ENCODE measurements at regions not wholly inside any gene's neighbourhood (a gene's known extent, or its start where the extent isn't known, plus 50 kb on each side); places are given as distances from the start of the nearest gene placed in this dataset.

- WGBS, 2 donors = 73 to 82% methylated on average over 6 of the region's 6 CpGs
- Histone ChIP-seq H3K27ac (no peak overlapping the region), H3K4me3 (no peak overlapping the region), H3K9me3 (peaks cover 0 to 3% (median 0%) of the 10 kb centered on the region in 4 donors), H3K4me1 (no peaks in the 10 kb centered on the region), H3K36me3 (no peaks in the 10 kb centered on the region), H3K27me3 (no peaks in the 10 kb centered on the region)
- intact Hi-C loops (cut with DNase I) = no loop called here
- TF ChIP-seq EP300 (IDR thresholded peaks at IDR 0.05) (no peak), CTCF (IDR thresholded peaks at IDR 0.05) (no peak), POLR2AphosphoS5 (IDR thresholded peaks at IDR 0.05) (no peak), POLR2A (IDR thresholded peaks at IDR 0.05) (no peak)
- no peak for DNase-seq
These were observed 269.3 kb upstream of the NCKAP5 start for GRCh38 chr2:133837441-133838094.

GRCh38 chr2:133838642-133839365, 270.5 kb upstream of the NCKAP5 start:
- TF ChIP-seq EP300 (IDR thresholded peaks at IDR 0.05) = no peak
- no peak for TF ChIP-seq POLR2A (IDR thresholded peaks at IDR 0.05)
- no peak for TF ChIP-seq POLR2AphosphoS5 (IDR thresholded peaks at IDR 0.05)
- WGBS, 2 donors = 33 to 87% methylated on average over 7 of the region's 7 CpGs
- Histone ChIP-seq H3K36me3 (no peaks in the 10 kb centered on the region), H3K27ac (no peak overlapping the region), H3K27me3 (no peaks in the 10 kb centered on the region), H3K9me3 (peaks cover 0 to 3% (median 0%) of the 10 kb centered on the region in 4 donors), H3K4me3 (no peak overlapping the region), H3K4me1 (no peaks in the 10 kb centered on the region)
- intact Hi-C loops (cut with DNase I) = no loop called here
- DNase-seq = no peak

- TF ChIP-seq POLR2AphosphoS5 (IDR thresholded peaks at IDR 0.05) = no peak
- TF ChIP-seq EP300 (IDR thresholded peaks at IDR 0.05) = no peak
- TF ChIP-seq POLR2A (IDR thresholded peaks at IDR 0.05) = no peak
- TF ChIP-seq CTCF (IDR thresholded peaks at IDR 0.05) = no peak
- no peak overlapping the region for H3K27ac ChIP-seq
- no peak for DNase-seq
- H3K4me1 ChIP-seq = no peaks in the 10 kb centered on the region
- intact Hi-C loops (cut with DNase I) = no loop called here
- no peaks in the 10 kb centered on the region for H3K36me3 ChIP-seq
- 68 to 90% methylated on average over 6 of the region's 6 CpGs for whole genome bisulfite sequencing, 2 donors
- H3K27me3 ChIP-seq = no peaks in the 10 kb centered on the region
- no peak overlapping the region for H3K4me3 ChIP-seq
- peaks cover 0 to 3% (median 0%) of the 10 kb centered on the region in 4 donors for H3K9me3 ChIP-seq
These were observed 271.4 kb upstream of the NCKAP5 start for GRCh38 chr2:133839677-133840076.

GRCh38 chr2:133840761-133841160, 272.5 kb upstream of the NCKAP5 start:
- H3K27ac ChIP-seq = no peak overlapping the region

More at GRCh38 chr2:133840761-133841160, 272.5 kb upstream of the NCKAP5 start:
- intact Hi-C loops (cut with DNase I) = no loop called here
- no peak for DNase-seq
- Histone ChIP-seq H3K36me3 (no peaks in the 10 kb centered on the region), H3K27me3 (no peaks in the 10 kb centered on the region), H3K9me3 (no peaks in the 10 kb centered on the region), H3K4me3 (no peak overlapping the region), H3K4me1 (no peaks in the 10 kb centered on the region)
- 89 to 90% methylated on average over 7 of the region's 7 CpGs for WGBS, 2 donors
- no peak for TF ChIP-seq POLR2A (IDR thresholded peaks at IDR 0.05)
- no peak for TF ChIP-seq CTCF (IDR thresholded peaks at IDR 0.05)
- TF ChIP-seq EP300 (IDR thresholded peaks at IDR 0.05) = no peak
- no peak for TF ChIP-seq POLR2AphosphoS5 (IDR thresholded peaks at IDR 0.05)
